GM12873 (cell line): ENCODE measurements at regions not wholly inside any gene's neighbourhood (a gene's known extent, or its start where the extent isn't known, plus 50 kb on each side); places are given as distances from the start of the nearest gene placed in this dataset.

Experiments
- CTCF ChIP-seq: IDR thresholded peaks from 2 replicates; pipeline ENCODE4 v1.5.1; 2012; ENCODE audit warnings: low read depth, mild to moderate bottlenecking, moderate library complexity, low read length, control low read depth; ENCODE audit not compliant: insufficient read depth; ENCODE audit errors: missing control alignments

- TF ChIP-seq CTCF: no peak
These were observed 383.6 kb downstream of the BCKDHB start for GRCh38 chr6:80489911-80490635.

- no peak for TF ChIP-seq CTCF
These were observed 381.7 kb downstream of the BCKDHB start for GRCh38 chr6:80488190-80488589.

- TF ChIP-seq CTCF: no peak
These were observed 375.6 kb downstream of the BCKDHB start for GRCh38 chr6:80482056-80482455.

- TF ChIP-seq CTCF: no peak
These were observed 374.1 kb downstream of the BCKDHB start for GRCh38 chr6:80480421-80481157.

- TF ChIP-seq CTCF: no peak
These were observed 371.6 kb downstream of the BCKDHB start for GRCh38 chr6:80478030-80478429.

GRCh38 chr6:80477591-80477990, 371.1 kb downstream of the BCKDHB start:
- no peak for TF ChIP-seq CTCF

GRCh38 chr6:80472271-80472670, 365.8 kb downstream of the BCKDHB start:
- TF ChIP-seq CTCF: no peak
